Esophagus muscularis mucosa (tissue), 3 donors: ENCODE measurements at regions not wholly inside any gene's neighbourhood (a gene's known extent, or its start where the extent isn't known, plus 50 kb on each side); places are given as distances from the start of the nearest gene placed in this dataset.

ENCODE experiments used
- POLR2A ChIP-seq: fragments of 450-650 bp; IDR thresholded peaks from one replicate; pipeline ENCODE4 v1.6.1; 2017; ENCODE audit warnings: antibody characterized with exemption, moderate library complexity, mild to moderate bottlenecking, low read depth
- POLR2AphosphoS5 ChIP-seq, 2 donors: sonication (generic); formaldehyde crosslinking; IDR thresholded peaks; one replicate each; pipeline ENCODE4 v1.6.1; 2017; ENCODE audit warnings: antibody characterized with exemption in 2 of 2
- TF ChIP-seq, protein P1 (sequence below), 3 experiments: fragments of 200-600 bp in 2 of 3; fragments of 450-650 bp in 1 of 3; sonication (generic) in 2 of 3; IDR thresholded peaks; one replicate each; pipeline ENCODE4 v1.5.1; 2017 to 2019; ENCODE audit warnings: antibody characterized with exemption in 3 of 3, mild to moderate bottlenecking in 2 of 3, moderate library complexity in 1 of 3

DNA sequence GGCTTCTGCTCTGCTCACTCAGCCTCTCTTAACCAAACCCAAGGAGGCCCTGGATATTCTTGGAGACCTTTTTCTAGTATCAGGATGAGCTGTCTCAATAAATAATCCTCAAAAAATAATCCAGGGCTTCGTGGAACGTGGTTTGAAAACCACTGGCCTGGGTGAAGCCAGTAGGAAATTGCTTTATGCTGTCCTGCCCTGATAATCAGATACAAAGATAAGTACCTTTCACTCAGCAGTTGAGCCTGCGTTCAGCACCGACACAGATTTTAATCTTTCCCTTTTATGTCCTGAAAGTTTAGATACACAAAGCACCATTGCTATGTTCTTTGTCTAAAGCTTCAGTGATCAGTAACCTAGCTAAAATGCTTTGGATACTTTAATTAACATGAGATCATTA is 460.0 kb downstream of the RFC3 start:
- TF ChIP-seq, protein P1, sequence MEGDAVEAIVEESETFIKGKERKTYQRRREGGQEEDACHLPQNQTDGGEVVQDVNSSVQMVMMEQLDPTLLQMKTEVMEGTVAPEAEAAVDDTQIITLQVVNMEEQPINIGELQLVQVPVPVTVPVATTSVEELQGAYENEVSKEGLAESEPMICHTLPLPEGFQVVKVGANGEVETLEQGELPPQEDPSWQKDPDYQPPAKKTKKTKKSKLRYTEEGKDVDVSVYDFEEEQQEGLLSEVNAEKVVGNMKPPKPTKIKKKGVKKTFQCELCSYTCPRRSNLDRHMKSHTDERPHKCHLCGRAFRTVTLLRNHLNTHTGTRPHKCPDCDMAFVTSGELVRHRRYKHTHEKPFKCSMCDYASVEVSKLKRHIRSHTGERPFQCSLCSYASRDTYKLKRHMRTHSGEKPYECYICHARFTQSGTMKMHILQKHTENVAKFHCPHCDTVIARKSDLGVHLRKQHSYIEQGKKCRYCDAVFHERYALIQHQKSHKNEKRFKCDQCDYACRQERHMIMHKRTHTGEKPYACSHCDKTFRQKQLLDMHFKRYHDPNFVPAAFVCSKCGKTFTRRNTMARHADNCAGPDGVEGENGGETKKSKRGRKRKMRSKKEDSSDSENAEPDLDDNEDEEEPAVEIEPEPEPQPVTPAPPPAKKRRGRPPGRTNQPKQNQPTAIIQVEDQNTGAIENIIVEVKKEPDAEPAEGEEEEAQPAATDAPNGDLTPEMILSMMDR (IDR thresholded peaks at IDR 0.05), result no peak
- no peak for TF ChIP-seq POLR2AphosphoS5 (IDR thresholded peaks at IDR 0.05)
- TF ChIP-seq POLR2A, result no peak
